Thymus (tissue), 11 donors: ENCODE measurements at regions not wholly inside any gene's neighbourhood (a gene's known extent, or its start where the extent isn't known, plus 50 kb on each side); places are given as distances from the start of the nearest gene placed in this dataset.

Experiments used
- DNase-seq, 9 donors: peaks; one replicate each; pipeline ENCODE4 v3.0.0-alpha.2; 2013; ENCODE audit warnings: low spot score in 9 of 9, low read depth in 6 of 9, missing footprints in 1 of 9
- H3K27ac ChIP-seq, 2 donors: one replicate each; pipeline ENCODE4 v1.5.1; 2013; ENCODE audit warnings: control low read depth in 1 of 2, low read depth in 1 of 2, low read length in 1 of 2, mild to moderate bottlenecking in 1 of 2, moderate library complexity in 1 of 2
- H3K27me3 ChIP-seq, 2 donors: one replicate each; pipeline ENCODE4 v1.5.1; 2013; ENCODE audit warnings: low read length in 1 of 2; ENCODE audit not compliant: control insufficient read depth in 2 of 2, insufficient read depth in 1 of 2
- H3K36me3 ChIP-seq, 2 donors: one replicate each; pipeline ENCODE4 v1.5.1; 2013; ENCODE audit warnings: low read length in 1 of 2, mild to moderate bottlenecking in 1 of 2, moderate library complexity in 1 of 2; ENCODE audit not compliant: control insufficient read depth in 2 of 2, insufficient read depth in 2 of 2
- H3K4me1 ChIP-seq, 2 donors: one replicate each; pipeline ENCODE4 v1.5.1; 2013; ENCODE audit warnings: low read length in 2 of 2; ENCODE audit not compliant: control insufficient read depth in 2 of 2, insufficient read depth in 2 of 2
- H3K4me3 ChIP-seq, 2 donors: one replicate each; pipeline ENCODE4 v1.5.1; 2013; ENCODE audit warnings: low read length in 2 of 2, control low read depth in 1 of 2, mild to moderate bottlenecking in 1 of 2
- H3K9me3 ChIP-seq, 2 donors: one replicate each; pipeline ENCODE4 v1.5.1; 2013; ENCODE audit warnings: low read length in 1 of 2, mild to moderate bottlenecking in 1 of 2; ENCODE audit not compliant: control insufficient read depth in 2 of 2, insufficient read depth in 1 of 2
- WGBS: extraction: QIAGEN DNeasy Blood & Tissue Kit; methylation state at CpG from one replicate; pipeline ENCODE4 v1.1.7; 2013; 5-methylcytosine and 5-hydroxymethylcytosine counted together
- donor health status: healthy.

DNA sequence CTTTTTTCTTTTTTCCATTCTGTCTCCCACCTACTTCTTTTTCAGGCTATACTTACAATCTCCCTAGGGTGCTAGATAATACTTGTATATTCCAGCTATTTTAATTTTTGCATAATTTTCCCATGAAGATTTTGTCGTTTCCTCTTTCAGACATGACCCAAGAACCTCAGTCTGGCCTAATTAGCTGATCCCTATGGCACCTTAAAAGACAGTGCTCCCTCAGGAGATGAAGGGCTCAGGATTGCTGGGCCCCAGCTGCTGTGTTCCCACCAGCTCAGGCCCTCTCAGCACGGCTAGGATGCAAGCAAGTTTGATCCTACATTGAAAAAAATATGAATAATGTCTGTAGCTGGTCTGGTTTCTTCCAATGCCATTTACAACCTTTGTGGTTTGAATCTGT, 55.0 kb upstream of the RGS5 start:
- Histone ChIP-seq H3K36me3 (no peaks in the 10 kb centered on the region), H3K4me3 (no peak overlapping the region), H3K27me3 (no peaks in the 10 kb centered on the region), H3K4me1 (no peaks in the 10 kb centered on the region), H3K27ac (no peak overlapping the region), H3K9me3 (no peaks in the 10 kb centered on the region)
- WGBS = 97% methylated on average over 2 of the region's 2 CpGs
- DNase-seq = no peak

DNA sequence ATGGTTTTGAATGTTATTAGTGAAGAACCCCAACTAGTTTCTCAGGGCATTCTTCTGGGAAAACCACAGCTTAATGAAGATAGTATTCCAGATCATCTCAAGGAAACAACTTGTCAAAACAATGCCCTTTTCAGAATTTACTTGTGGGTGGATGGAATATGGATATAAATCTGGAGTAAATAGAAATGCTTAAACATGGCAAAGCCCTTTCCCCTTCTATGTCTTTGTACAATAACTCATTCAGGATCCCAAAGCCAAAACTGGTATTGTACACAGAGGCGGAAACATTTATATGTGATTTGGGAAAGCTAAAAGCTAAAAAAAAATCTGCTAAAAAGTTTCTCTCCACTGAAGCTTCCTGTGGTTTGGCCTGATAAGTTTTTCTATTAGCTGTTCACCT, 55.5 kb upstream of the RGS5 start:
- DNase-seq = no peak
- Histone ChIP-seq H3K9me3 (no peaks in the 10 kb centered on the region), H3K4me3 (no peak overlapping the region), H3K36me3 (no peaks in the 10 kb centered on the region), H3K4me1 (no peaks in the 10 kb centered on the region), H3K27ac (no peak overlapping the region), H3K27me3 (no peaks in the 10 kb centered on the region)
- 100% methylated on average over 1 of the region's 1 CpG for WGBS

- WGBS = 93% methylated on average over 2 of the region's 2 CpGs
- no peak overlapping the region for H3K4me3 ChIP-seq
- no peak overlapping the region for H3K27ac ChIP-seq
- no peaks in the 10 kb centered on the region for H3K27me3 ChIP-seq
- DNase-seq = peak in 1 of 9 donors; percentile 1
- no peaks in the 10 kb centered on the region for H3K4me1 ChIP-seq
- no peaks in the 10 kb centered on the region for H3K9me3 ChIP-seq
- H3K36me3 ChIP-seq = no peaks in the 10 kb centered on the region
These were observed 57.7 kb upstream of the NUF2 start for GRCh38 chr1:163263818-163264655.

GRCh38 chr1:163265547-163265946, 56.2 kb upstream of the NUF2 start:
- no peaks in the 10 kb centered on the region for H3K4me1 ChIP-seq

GRCh38 chr1:163267962-163268361, 53.8 kb upstream of the NUF2 start:
- H3K4me1 ChIP-seq = no peaks in the 10 kb centered on the region

More at GRCh38 chr1:163265547-163265946, 56.2 kb upstream of the NUF2 start:
- no peak overlapping the region for H3K27ac ChIP-seq
- no peak overlapping the region for H3K4me3 ChIP-seq
- DNase-seq = no peak
- H3K27me3 ChIP-seq = no peaks in the 10 kb centered on the region
- H3K9me3 ChIP-seq = no peaks in the 10 kb centered on the region
- no peaks in the 10 kb centered on the region for H3K36me3 ChIP-seq

GRCh38 chr1:163271535-163271934, 50.2 kb upstream of the NUF2 start:
- Histone ChIP-seq H3K27ac (no peak overlapping the region), H3K9me3 (no peaks in the 10 kb centered on the region), H3K27me3 (no peaks in the 10 kb centered on the region), H3K4me3 (no peak overlapping the region), H3K4me1 (no peaks in the 10 kb centered on the region), H3K36me3 (peaks cover 0 to 3% of the 10 kb centered on the region in 2 donors)
- WGBS = 92% methylated on average over 1 of the region's 1 CpG
- DNase-seq = no peak

More at GRCh38 chr1:163267962-163268361, 53.8 kb upstream of the NUF2 start:
- DNase-seq = no peak
- Histone ChIP-seq H3K4me3 (no peak overlapping the region), H3K27ac (no peak overlapping the region), H3K9me3 (no peaks in the 10 kb centered on the region), H3K27me3 (no peaks in the 10 kb centered on the region), H3K36me3 (no peaks in the 10 kb centered on the region)
